GM18909 (cell line): ENCODE measurements at regions not wholly inside any gene's neighbourhood (a gene's known extent, or its start where the extent isn't known, plus 50 kb on each side); places are given as distances from the start of the nearest gene placed in this dataset.
"Not testable (repeated sequence)": the region's sequence is repeated elsewhere in the genome, so short reads cannot be mapped to it uniquely, and the experiment has no call there.

Source experiments
- ATAC-seq: cut with Tn5 transposase; IDR thresholded peaks from one replicate; pipeline ENCODE4 v1.9.1; 2021; ENCODE audit warnings: mild to moderate bottlenecking; ENCODE audit not compliant: unreplicated experiment, poor library complexity

DNA sequence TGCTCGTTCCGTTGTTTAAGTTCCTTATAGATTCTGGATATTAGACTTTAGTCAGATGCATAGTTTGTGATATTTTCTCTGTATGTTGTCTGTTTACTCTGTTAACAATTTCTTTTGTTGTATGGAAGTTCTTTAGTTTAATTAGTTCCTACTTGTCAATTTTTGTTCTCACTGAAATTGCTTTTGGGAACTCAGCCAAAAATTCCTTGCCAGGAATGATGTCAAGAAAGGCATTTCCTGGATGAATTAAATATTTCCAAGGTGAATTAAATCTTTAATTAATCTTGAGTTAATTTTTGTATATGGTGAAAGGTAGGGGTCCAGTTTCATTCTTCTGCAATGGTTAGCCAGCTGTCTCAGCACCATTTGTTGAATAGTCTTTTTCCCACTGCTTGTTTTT, 406.2 kb upstream of the NOX3 start:
- no peak for ATAC-seq

DNA sequence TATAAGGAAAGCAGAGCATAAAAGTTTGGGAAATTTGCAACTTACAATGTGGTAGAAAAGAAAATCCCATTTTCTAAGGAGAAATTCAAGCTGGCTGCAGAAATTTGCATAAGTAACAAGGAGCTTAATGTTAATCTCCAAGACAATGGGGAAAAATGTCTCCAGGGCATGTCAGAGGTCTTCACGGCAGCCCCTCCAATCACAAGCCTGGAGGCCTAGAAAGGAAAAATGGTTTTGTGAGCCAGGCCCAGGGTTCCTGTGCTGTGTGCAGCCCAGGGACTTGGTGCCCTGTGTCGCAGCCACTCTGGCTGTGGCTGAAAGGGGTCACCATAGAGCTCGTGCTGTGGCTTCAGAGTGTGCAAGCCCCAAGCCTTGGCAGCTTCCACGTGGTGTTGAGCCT, 403.3 kb upstream of the NOX3 start:
- ATAC-seq: not testable (repeated sequence)

DNA sequence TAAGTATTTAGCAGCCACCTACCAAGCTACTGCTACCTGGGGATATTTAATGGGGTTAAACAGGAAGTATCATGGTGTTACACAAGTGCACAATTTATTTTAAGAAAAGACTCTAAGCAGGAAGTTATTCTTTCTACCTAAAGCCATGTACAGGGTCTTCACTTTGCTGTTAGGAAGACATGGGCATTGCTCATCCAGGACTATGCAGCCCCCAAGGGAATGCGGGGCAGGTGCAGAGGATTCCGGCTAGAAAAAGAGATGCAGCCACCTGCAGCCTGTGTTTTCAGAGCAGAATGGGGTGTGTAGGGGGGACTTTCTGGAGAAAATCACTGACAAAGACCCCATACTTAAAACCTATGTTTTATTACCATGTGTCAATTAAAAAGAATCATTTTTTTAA, 399.1 kb upstream of the NOX3 start:
- no peak for ATAC-seq

DNA sequence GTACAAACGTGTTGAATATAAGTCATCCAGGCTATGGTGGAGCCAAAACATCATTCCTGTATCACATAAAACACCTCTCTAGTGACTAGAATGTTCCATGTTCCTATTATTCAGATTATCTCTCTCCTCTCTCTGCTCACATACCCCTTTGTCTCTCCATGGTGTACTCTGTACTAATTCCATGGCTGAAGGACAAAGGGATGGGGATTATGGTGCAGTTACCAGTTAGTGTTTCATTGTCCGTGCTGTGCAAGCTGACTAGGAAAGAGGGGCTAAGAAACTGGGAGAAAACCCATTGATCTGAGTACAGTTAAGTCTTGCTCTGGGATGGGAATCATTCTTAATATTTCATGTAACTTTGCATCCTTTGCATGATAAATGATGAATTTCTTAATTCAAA, 397.4 kb upstream of the NOX3 start:
- no peak for ATAC-seq

DNA sequence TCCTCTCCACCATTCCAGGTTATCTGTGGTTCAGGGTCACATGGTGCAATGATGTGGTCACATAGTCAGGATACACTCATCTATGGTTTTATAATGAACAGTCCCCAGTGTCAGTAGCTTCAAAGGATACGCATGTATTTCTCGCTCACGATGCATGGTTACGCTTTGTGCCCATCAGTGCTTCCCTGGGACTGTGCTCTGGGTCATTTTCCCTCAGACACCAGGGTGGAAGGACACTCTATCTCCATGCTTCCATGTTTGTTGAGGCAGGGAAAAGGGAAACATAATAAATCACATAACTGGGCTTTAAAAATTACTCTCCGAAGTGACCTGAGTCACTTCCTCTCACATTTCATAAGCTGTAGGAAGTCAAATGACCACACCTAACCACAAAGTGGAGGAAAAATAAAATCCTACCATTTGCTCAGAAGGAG, 394.8 kb upstream of the NOX3 start:
- no peak for ATAC-seq

DNA sequence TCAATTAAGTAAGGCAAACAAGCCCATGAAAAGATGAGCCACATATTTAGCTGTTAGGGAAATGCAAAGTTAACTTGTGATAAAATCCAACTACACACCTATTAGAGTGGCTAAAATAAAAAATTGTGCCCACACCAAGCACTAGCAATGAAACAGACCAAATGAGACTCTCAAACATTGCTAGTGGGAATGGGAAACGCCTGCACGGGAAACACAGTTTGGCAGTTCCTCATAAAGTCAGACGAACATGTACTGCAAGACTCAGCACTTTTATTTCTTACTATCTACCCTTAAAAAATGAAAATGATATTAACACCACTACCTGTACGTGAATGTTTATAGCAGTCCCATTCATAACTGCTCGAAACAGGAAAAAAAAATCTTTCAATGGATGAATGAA, 392.1 kb upstream of the NOX3 start:
- no peak for ATAC-seq

DNA sequence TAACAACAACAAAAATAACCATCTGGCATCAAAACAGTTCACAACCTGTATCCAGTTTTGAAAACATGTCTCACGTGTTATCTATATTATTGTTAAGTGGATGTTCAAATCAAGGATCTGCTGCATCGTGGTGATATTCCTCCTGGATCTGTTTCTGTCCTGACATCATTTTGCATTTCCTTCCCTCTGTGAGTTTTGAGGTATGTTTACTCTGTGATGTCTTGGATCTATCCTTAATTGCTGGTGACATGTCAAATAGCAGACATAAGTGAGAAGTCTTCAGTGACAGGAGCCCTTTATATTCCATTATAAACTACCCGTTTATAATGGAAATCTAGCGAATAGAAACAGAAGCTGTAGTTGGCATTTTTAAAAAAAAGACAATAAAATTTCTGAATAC, 381.8 kb upstream of the NOX3 start:
- no peak for ATAC-seq

DNA sequence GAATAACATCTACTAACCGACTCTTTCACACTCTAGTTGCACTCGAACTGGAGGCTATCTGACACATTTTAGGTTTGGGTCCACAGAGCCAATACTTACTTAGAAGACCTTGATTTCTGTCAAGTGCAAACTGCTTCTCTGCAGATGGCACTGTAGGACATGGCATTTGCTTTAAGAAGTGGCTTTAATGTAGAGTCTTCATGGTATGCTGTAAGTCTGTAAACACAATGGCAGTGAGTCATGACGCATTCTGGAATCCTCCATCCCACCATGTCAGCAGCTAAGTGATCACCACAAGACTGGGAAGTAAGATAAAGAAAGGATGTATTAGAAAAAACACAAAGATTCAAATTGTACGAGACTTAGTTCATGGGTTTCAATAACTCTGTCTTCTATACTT, 377.0 kb upstream of the NOX3 start:
- ATAC-seq: no peak

DNA sequence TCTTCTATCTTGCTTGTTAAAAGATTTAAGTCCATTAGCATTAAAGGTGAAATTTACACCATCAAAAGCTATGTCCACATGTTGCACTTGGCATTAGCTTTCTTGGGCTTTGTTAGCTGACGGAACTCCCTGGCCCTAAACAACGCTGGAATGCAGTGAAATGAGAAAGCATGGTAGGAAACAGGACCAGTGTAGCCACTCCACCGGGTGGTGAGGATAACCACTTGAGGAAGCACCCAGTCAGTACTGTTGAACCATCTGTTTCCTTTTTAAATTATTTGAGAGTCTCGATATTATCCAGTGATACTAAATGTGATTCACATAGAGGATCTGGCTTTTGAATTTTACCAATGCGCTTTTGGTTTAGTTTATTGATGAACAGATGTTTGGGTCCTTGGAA, 374.9 kb upstream of the NOX3 start:
- no peak for ATAC-seq

DNA sequence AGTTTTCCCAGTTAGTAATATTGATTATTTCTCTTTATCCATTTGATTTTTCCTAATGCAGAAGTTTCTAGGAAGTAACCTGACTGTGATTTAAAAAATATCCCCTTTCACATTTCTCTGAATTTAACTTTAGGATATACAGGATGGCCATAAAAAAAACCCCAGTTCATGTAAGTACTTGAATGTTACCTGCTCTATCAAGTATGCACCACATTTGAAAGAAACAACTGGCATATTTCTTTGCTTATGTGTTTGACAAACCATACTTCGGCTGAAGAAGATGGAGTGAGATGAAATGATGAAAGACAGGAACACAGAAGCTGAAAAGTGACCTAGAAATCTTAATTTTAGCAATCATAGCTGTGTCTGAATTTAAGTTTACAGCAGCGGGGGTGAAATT, 374.0 kb upstream of the NOX3 start:
- ATAC-seq: no peak

DNA sequence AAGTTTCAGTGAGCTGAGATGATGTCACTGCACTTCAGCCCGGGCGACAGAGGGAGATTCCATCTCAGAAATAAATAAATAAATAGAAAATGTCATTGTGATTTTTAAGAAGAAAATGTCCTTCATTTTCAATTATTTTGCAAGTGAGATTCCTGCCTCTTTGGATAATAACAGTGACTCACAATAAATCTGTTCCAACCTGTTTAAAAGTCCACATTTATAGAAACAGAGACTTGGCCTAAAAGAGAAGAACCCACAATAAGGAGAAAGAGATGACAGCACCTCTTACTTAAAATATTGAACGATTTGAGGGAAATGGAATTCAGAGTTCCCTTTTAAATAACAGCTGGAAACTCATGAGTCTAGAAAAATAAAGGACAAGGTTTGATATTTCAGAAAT, 373.4 kb upstream of the NOX3 start:
- ATAC-seq: no peak

DNA sequence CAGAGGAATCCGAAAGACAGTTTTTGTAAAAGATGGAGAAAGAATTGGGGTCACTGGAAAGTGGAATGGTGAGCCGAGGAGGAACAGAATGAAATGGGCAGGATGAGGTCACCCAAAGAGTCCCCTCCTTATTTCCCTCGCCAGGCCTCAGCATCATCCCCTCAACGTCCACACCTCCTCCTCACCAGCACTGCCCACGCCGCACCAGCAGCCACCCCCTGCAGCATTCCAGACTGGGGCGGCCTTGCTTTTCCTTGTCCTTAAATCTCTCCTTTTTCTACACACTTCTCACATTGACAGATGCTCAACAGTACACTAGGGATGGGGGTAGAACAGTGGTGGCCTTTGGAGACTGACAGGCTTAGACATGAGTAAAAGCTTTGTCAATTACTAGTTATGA, 363.1 kb upstream of the NOX3 start:
- ATAC-seq: no peak

DNA sequence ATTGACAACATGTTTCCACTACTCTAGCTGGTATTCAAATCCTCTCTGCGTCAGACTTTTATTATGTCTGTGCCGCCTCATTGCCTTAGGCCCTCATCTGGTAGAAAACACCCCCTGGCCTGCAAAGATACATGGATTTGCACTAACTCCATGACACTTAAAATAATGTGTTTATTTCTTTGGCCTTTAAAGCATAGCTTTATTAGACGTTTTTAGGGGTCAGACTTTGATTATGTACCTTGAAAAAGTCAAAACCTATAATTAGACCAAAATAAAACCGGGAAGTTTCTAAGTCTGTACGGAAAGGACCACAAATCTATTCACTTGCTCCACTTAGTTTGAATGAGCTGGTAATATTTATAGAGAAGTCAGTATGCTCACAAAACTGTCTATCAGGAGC, 357.9 kb upstream of the NOX3 start:
- ATAC-seq: no peak

DNA sequence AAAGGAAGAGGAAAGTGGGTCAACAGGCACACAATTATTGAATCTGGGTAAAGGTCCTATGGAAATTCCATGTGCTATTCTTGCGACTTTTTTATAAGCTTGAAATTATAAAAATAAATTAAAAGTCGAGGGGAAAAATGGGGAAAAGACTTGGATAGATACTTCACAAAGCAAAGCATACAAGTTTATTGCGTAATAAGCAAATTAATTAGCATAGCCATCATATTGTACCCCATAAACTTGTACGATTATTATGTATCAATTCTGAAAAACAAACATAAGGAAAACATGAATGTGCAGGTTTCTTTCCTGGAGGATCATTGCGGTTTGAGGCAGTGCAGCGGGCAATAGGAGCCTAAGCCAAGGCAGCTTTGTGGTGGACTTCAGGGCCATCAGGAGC, 351.6 kb upstream of the NOX3 start:
- ATAC-seq: no peak

DNA sequence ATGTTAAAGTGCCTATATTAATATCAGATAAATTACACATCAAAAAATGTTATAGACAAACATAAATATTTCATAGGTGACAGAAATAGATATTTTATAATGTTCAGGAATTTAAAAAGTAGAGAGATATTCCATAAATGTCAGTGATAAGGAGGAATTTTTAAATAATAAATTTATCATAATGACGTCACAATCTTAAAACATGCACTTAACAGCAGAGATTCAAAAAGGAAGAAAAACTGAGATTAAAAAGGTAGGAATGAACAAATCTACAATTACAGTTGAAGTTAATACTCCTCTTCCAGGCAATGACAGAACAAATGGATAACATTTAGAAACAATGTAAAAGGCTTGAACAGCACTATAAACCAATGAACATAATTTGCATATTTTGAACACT, 345.4 kb upstream of the NOX3 start:
- no peak for ATAC-seq

DNA sequence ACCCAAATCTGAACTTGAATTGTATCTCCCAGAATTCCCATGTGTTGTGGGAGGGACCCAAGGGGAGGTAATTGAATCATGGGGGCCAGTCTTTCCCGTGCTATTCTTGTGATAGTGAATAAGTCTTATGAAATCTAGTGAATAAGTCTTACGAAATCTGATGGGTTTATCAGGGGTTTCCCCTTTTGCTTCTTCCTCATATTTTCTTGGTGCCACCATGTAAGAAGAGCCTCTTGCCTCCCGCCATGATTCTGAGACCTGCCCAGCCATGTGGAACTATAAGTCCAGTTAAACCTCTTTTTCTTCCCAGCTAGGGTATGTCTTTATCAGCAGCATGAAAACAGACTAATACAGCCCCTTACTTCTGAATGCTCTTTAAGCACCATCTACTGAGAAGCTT, 343.2 kb upstream of the NOX3 start:
- ATAC-seq: not testable (repeated sequence)

DNA sequence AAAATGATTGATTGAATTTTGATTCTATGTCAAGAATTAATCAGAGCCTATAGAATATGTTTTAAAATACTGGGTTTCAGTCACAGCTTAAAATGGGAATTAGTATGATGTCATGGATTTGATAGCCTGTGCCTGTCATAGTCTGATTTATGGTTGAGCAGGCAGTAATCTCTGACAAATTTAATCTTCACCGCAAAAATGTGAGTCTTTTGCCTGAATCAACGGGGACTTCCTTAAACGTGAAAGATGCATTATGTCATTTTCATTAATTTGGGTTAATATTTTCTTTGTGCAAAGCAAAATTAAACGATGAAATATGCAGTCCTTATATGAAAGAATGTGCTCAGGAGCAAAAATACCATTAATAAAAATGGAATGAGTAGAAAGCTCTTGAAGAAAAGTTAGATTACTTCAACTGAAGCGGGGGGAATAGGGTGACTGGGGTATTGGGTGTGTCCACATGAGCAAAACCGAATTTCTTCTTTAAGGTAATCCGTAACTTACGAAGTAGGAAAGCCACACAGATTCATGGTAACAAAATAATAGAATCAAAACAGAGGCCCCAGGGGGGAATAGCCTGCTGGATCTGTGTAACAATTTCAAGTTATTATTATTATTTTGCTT, 339.6 kb upstream of the NOX3 start:
- ATAC-seq: no peak

DNA sequence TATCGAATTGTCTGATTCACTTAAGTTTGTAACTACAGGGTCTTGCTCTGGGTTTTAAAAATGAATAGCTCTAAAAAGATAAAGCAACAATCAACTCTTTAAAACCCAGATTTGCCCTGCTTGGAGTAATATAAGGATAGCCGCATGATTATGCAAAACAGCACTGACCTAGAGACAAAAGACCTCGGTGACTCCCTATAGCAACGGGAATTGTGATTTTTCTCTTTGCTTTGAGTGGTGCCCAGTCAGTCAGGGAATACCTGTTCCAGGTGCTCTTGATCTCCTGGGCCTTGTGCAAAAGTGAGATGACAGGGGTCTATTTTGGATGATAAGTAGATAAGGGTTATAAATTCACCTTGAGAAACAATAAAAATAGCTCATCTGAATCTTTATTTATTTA, 336.3 kb upstream of the NOX3 start:
- no peak for ATAC-seq

DNA sequence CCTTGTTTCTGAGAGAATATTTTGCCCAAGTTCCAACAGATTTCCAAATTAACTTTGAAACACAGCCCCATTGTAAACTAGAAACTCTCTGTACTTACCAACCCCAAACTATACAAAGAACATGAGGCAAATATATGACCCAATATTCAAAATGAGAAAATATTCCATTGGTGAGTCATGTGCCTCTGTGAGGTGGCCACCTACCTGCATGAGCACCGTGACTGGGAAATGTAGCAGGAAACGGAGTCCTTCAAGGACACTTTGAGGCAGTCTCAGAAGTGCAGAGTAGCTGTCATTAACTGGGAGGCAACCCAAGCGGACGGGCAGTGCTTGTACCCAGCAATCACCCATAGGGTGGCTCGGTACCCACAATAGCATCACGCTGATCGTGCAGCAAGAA, 335.5 kb upstream of the NOX3 start:
- ATAC-seq: no peak

DNA sequence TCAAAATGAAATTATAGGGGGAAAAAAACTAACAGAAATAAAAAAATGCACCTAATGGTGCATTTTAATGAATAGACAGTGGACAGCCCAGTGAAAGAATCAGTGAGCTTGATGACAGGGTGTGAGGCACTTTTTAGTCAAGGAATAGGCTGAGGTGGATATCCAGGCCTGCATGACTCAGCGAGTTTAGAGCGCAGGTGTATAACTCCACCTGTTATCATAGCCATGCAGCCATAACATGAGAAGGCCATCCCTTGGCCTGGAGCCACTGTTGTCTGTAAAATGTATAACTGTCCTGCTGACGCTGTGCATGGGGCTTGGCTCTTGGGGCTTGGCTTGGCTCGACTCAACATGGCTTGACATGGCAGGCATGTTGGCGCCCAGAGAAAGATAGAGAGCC, 331.5 kb upstream of the NOX3 start:
- no peak for ATAC-seq

DNA sequence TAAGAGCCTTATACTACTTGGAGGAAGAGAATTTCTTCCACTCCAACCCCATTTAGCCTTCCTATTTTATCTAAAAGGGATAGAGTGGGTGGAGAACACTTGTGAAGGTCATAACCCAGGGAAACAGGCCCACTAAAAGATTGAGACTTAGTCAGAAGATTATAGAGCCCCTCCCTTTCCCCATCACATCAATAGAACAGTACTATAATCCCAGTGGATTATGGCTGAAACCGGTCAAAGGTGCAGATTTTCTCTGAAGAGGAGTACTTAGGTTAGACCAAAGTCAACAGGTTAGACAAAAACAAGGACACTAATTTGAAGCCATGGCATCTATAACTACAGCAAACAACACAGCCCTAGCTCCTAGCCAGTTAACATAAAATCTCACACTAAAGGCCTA, 330.9 kb upstream of the NOX3 start:
- no peak for ATAC-seq

DNA sequence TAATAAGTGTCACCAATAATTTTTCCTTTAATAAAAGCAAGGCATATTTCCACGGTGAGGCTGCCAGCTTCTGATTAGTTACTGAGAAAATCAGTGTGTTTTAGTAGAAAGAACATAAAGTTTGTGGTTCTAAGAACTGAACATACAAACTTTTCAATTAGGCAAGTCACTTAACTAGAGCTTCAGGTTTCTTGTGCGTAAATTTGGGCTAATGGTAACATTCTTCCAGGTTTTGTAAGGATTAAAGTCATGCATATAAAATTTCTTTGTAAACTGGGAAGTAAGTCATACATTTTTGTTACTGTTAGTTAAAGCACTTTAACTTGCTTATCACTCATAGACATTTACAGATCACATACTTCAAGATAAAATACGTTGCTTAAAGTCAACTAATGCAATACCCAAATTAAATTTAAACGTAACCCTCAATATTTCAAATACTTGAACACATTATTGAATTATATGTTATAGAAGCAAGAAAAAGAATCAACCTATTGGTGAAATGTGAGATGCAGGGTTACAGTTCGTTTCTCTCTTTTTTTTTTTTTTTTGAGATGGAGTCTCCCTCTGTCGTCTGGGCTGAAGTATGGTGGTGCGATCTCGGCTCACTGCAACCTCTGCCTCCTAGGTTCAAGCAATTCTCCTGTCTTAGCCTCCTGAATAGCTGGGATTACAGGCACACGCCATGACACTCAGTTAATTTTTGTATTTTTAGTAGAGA, 327.3 kb upstream of the NOX3 start:
- ATAC-seq: no peak
